Lower lobe of right lung (tissue), 2 donors: ENCODE measurements at regions not wholly inside any gene's neighbourhood (a gene's known extent, or its start where the extent isn't known, plus 50 kb on each side); places are given as distances from the start of the nearest gene placed in this dataset.

Source experiments
- ATAC-seq, 2 donors: fragments of 200-7000 bp; cut with Tn5 transposase; one replicate each; pipeline ENCODE4 v1.9.1; 2020 to 2022; ENCODE audit warnings: mild to moderate bottlenecking in 2 of 2, moderate library complexity in 2 of 2
- DNase-seq: peaks from one replicate; pipeline ENCODE4 v3.0.0-alpha.2; 2020
- H3K27ac ChIP-seq: fragments of 200-600 bp; one replicate; pipeline ENCODE4 v1.8.0; 2022
- H3K27me3 ChIP-seq: fragments of 200-600 bp; one replicate; pipeline ENCODE4 v1.8.0; 2022; ENCODE audit warnings: low read depth
- H3K36me3 ChIP-seq: fragments of 200-600 bp; one replicate; pipeline ENCODE4 v1.8.0; 2022; ENCODE audit warnings: mild to moderate bottlenecking
- H3K4me1 ChIP-seq: fragments of 200-600 bp; one replicate; pipeline ENCODE4 v1.8.0; 2022
- H3K4me3 ChIP-seq: fragments of 200-600 bp; one replicate; pipeline ENCODE4 v1.8.0; 2022; ENCODE audit warnings: mild to moderate bottlenecking
- H3K9me3 ChIP-seq: fragments of 200-600 bp; one replicate; pipeline ENCODE4 v1.8.0; 2022
- intact Hi-C: fragments of 100-400 bp; cut with DNase I; formaldehyde crosslinking; loops from one replicate; pipeline ENCODE4 v1.11.0; 2022
- TF ChIP-seq, protein P1 (sequence below): fragments of 200-600 bp; IDR thresholded peaks from one replicate; pipeline ENCODE4 v1.8.0; 2022; ENCODE audit warnings: antibody characterized with exemption, mild to moderate bottlenecking
- donor health status: DM: no; HTN: yes; CAD: no; lungs with severe emphysema.

GRCh38 chr12:127362121-127362520 is 904.8 kb upstream of the TMEM132C start:
- H3K4me1 ChIP-seq = no peaks in the 10 kb centered on the region
- no peaks in the 10 kb centered on the region for H3K36me3 ChIP-seq
- TF ChIP-seq, protein P1, sequence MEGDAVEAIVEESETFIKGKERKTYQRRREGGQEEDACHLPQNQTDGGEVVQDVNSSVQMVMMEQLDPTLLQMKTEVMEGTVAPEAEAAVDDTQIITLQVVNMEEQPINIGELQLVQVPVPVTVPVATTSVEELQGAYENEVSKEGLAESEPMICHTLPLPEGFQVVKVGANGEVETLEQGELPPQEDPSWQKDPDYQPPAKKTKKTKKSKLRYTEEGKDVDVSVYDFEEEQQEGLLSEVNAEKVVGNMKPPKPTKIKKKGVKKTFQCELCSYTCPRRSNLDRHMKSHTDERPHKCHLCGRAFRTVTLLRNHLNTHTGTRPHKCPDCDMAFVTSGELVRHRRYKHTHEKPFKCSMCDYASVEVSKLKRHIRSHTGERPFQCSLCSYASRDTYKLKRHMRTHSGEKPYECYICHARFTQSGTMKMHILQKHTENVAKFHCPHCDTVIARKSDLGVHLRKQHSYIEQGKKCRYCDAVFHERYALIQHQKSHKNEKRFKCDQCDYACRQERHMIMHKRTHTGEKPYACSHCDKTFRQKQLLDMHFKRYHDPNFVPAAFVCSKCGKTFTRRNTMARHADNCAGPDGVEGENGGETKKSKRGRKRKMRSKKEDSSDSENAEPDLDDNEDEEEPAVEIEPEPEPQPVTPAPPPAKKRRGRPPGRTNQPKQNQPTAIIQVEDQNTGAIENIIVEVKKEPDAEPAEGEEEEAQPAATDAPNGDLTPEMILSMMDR = no peak
- H3K4me3 ChIP-seq = no peak overlapping the region
- no peaks in the 10 kb centered on the region for H3K9me3 ChIP-seq
- no peak for ATAC-seq
- H3K27me3 ChIP-seq = no peaks in the 10 kb centered on the region
- no peak for DNase-seq
- no peak overlapping the region for H3K27ac ChIP-seq
- intact Hi-C loops = no loop called here

DNA sequence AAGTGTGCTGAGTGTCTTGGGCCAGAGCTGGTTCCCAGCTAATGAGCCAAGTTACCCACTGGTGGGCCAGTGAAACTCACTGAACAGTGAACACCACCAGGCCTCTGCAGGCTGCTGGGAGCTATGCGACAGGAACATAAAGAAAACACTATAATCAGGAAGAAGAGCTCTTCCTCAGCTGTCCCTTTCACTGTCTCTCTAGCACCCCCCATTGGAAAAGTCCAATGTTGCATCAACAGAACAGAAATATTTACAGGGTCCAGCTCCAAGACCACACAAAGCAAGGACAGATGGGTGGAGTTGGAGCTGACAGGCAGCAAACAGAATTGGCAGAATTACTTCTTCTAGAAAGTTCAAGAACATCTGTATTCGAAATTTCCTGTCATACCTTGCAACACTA is 903.6 kb upstream of the TMEM132C start:
- Histone ChIP-seq H3K9me3 (no peaks in the 10 kb centered on the region), H3K4me3 (no peak overlapping the region), H3K36me3 (no peaks in the 10 kb centered on the region), H3K27ac (no peak overlapping the region), H3K27me3 (no peaks in the 10 kb centered on the region), H3K4me1 (no peaks in the 10 kb centered on the region)
- ATAC-seq (no peak), DNase-seq (no peak)
- TF ChIP-seq, protein P1 = no peak
- intact Hi-C loops = no loop called here

DNA sequence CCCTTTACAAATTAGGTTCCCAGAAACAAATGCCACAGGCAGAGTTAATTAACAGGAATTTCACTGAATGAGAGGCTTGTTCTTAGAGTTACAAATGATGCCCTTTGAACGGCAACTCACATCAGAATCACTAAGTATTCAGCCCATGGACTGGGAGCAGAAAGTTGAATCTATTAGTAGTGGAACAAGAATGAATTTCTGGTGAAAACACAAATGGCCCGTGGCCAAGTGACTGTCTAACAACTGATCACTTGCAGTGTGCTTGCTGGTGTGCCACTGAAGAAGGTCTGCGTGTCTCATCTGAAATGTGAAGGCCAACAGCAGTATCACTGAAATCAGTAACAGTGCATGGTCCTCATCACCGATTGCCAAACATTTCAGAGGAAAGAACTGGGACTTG is 893.4 kb upstream of the TMEM132C start:
- Histone ChIP-seq H3K27me3 (no peaks in the 10 kb centered on the region), H3K4me1 (no peaks in the 10 kb centered on the region), H3K9me3 (no peaks in the 10 kb centered on the region), H3K36me3 (no peaks in the 10 kb centered on the region), H3K4me3 (no peak overlapping the region), H3K27ac (no peak overlapping the region)
- intact Hi-C loops = no loop called here
- no peak for ATAC-seq
- DNase-seq = no peak
- TF ChIP-seq, protein P1 = no peak

DNA sequence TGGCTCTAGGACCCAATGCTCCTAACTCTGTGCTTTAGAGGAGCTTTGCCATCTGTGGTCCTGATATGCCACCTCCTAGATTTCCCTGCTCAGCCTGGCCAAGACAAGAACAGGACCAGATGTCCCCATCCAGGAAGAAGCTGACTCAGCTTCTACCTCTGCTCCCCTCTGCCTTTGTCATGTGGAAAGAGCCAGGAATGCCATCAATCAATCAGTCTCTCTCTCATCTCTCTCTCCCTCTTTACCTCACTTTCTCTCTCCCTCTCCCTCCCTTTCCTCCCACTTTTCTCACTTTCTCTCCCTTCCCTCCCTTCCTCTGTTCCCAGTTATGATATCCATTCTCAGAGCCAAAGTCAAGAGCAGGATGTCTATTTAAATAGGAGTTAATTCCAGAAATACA is 892.5 kb upstream of the TMEM132C start:
- Histone ChIP-seq H3K27ac (no peak overlapping the region), H3K9me3 (no peaks in the 10 kb centered on the region), H3K27me3 (no peaks in the 10 kb centered on the region), H3K4me3 (no peak overlapping the region), H3K36me3 (no peaks in the 10 kb centered on the region), H3K4me1 (no peaks in the 10 kb centered on the region)
- intact Hi-C loops = no loop called here
- TF ChIP-seq, protein P1 = no peak
- no peak for DNase-seq
- ATAC-seq = no peak

- Histone ChIP-seq H3K4me3 (no peak overlapping the region), H3K27me3 (peaks cover 4% of the 10 kb centered on the region), H3K36me3 (no peaks in the 10 kb centered on the region), H3K9me3 (no peaks in the 10 kb centered on the region), H3K4me1 (peaks cover 5% of the 10 kb centered on the region), H3K27ac (no peak overlapping the region)
- intact Hi-C loops = no loop called here
- no peak for DNase-seq
- peak; percentile 69 to 72 for ATAC-seq
- TF ChIP-seq, protein P1 = peak; percentile 86
Measured at GRCh38 chr12:127381043-127381668, 885.8 kb upstream of the TMEM132C start.
